Central memory CD4-positive, alpha-beta T cell (primary cell): ENCODE measurements at regions not wholly inside any gene's neighbourhood (a gene's known extent, or its start where the extent isn't known, plus 50 kb on each side); places are given as distances from the start of the nearest gene placed in this dataset.
"Not testable (repeated sequence)": the region's sequence is repeated elsewhere in the genome, so short reads cannot be mapped to it uniquely, and the experiment has no call there.

Experiments
- DNase-seq: peaks from one replicate; pipeline ENCODE4 v3.0.0; 2022

- no peak for DNase-seq
Observed at GRCh38 chr10:28130267-28130666, 131.4 kb upstream of the ODAD2 start.

GRCh38 chr10:28127881-28128280 is 129.0 kb upstream of the ODAD2 start:
- no peak for DNase-seq

- DNase-seq, result no peak
Observed at GRCh38 chr10:28125701-28126100, 126.8 kb upstream of the ODAD2 start.

GRCh38 chr10:28120795-28121194 is 121.9 kb upstream of the ODAD2 start:
- no peak for DNase-seq

- DNase-seq, result no peak
Observed at GRCh38 chr10:28120043-28120749, 121.3 kb upstream of the ODAD2 start.

- no peak for DNase-seq
Observed at GRCh38 chr10:28118985-28119628, 120.2 kb upstream of the ODAD2 start.

- DNase-seq, result no peak
Observed at GRCh38 chr10:28113202-28113601, 114.3 kb upstream of the ODAD2 start.

- DNase-seq, result no peak
Observed at GRCh38 chr10:28111712-28112111, 112.8 kb upstream of the ODAD2 start.

GRCh38 chr10:28105561-28105960 is 106.7 kb upstream of the ODAD2 start:
- no peak for DNase-seq

GRCh38 chr10:28097633-28098032 is 98.8 kb upstream of the ODAD2 start:
- DNase-seq, result no peak

GRCh38 chr10:28095791-28096378 is 97.0 kb upstream of the ODAD2 start:
- DNase-seq, result no peak

GRCh38 chr10:28094121-28094520 is 95.2 kb upstream of the ODAD2 start:
- DNase-seq, result no peak

GRCh38 chr10:28091913-28092312 is 93.0 kb upstream of the ODAD2 start:
- DNase-seq, result no peak

GRCh38 chr10:28090506-28090905 is 91.6 kb upstream of the ODAD2 start:
- no peak for DNase-seq

- no peak for DNase-seq
Observed at GRCh38 chr10:28089467-28089866, 90.6 kb upstream of the ODAD2 start.

GRCh38 chr10:28087661-28088351 is 88.9 kb upstream of the ODAD2 start:
- DNase-seq, result no peak

GRCh38 chr10:28085760-28086159 is 86.9 kb upstream of the ODAD2 start:
- DNase-seq, result not testable (repeated sequence)

- DNase-seq, result no peak
Observed at GRCh38 chr10:28082885-28083284, 84.0 kb upstream of the ODAD2 start.

GRCh38 chr10:28082316-28082715 is 83.4 kb upstream of the ODAD2 start:
- DNase-seq, result no peak

GRCh38 chr10:28077889-28078288 is 79.0 kb upstream of the ODAD2 start:
- no peak for DNase-seq

GRCh38 chr10:28075424-28075823 is 76.5 kb upstream of the ODAD2 start:
- no peak for DNase-seq

GRCh38 chr10:28072573-28072972 is 73.7 kb upstream of the ODAD2 start:
- DNase-seq, result no peak

GRCh38 chr10:28060031-28060607 is 61.2 kb upstream of the ODAD2 start:
- DNase-seq, result no peak
